C4-2B (cell line): ENCODE measurements at regions not wholly inside any gene's neighbourhood (a gene's known extent, or its start where the extent isn't known, plus 50 kb on each side); places are given as distances from the start of the nearest gene placed in this dataset.

Source experiments
- H3K27ac ChIP-seq: fragments of 450-650 bp; 2 replicates; pipeline ENCODE4 v1.5.1; 2017
- ZFX ChIP-seq: fragments of 450-650 bp; IDR thresholded peaks from 2 replicates; pipeline ENCODE4 v1.6.1; 2017
- TF ChIP-seq, protein P1 (sequence below): fragments of 450-650 bp; conservative IDR thresholded peaks from 2 replicates; pipeline ENCODE4 v1.5.1; 2017; ENCODE audit warnings: mild to moderate bottlenecking

DNA sequence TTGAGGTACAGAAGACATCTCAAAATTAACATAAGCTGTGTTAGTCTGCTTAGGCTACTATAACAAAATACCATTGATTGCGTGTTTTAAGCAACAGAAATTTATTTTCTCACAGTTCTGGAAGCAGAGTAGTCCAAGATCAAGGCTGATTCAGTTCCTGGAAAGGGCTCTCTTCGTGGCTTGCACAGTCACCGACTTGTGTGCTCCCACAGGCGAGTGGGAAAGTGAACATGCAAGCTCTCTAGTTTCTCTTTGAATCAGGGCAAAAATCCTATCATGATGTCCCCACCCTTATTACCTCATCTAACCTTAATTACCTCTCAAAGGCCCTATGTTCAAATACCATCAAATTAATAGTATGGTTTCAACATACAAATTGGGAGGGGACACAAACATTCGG, 505.9 kb downstream of the ZIC1 start:
- no peak overlapping the region for H3K27ac ChIP-seq
- TF ChIP-seq, protein P1, sequence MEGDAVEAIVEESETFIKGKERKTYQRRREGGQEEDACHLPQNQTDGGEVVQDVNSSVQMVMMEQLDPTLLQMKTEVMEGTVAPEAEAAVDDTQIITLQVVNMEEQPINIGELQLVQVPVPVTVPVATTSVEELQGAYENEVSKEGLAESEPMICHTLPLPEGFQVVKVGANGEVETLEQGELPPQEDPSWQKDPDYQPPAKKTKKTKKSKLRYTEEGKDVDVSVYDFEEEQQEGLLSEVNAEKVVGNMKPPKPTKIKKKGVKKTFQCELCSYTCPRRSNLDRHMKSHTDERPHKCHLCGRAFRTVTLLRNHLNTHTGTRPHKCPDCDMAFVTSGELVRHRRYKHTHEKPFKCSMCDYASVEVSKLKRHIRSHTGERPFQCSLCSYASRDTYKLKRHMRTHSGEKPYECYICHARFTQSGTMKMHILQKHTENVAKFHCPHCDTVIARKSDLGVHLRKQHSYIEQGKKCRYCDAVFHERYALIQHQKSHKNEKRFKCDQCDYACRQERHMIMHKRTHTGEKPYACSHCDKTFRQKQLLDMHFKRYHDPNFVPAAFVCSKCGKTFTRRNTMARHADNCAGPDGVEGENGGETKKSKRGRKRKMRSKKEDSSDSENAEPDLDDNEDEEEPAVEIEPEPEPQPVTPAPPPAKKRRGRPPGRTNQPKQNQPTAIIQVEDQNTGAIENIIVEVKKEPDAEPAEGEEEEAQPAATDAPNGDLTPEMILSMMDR: no peak
- no peak for TF ChIP-seq ZFX

DNA sequence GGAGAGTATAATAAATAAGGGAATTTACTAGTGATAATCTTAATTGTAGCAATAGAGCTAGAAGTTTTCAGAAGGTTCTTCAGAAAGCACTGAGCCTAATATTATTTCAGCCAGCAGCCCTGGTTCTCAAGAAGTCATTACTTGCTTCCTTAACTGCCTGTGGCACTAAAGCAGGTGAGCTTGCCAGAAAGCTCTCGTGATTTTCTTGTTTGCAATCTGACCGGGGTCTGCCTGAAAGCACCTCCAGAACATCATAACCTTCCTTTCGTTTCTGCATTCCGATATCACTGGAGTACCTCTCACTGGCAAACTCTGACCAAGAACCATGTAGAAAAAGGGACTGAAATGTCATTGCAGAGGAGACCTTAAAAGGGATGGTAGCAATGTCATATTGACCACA, 510.3 kb downstream of the ZIC1 start:
- H3K27ac ChIP-seq: no peak overlapping the region
- TF ChIP-seq, protein P1: no peak
- no peak for TF ChIP-seq ZFX

DNA sequence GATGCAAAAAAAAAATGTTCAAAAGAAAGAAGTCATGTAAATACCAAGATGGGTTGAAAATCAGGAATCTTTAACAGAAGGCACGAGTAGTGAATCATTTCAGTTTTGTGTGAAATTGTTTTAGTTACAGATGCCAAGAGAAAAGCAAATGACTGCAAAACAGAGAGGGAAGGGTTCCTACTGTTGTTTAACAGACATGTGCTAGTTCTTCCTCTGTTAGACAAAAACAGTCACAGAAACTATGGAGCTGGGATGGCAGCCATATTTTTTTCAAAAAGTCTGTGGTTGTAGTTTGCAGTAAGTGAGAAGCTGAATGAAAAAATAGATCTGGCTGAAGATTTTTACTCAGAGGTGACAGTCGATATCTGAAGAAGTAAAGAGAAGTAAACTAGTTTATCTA, 511.9 kb downstream of the ZIC1 start:
- TF ChIP-seq, protein P1: no peak
- TF ChIP-seq ZFX: no peak

DNA sequence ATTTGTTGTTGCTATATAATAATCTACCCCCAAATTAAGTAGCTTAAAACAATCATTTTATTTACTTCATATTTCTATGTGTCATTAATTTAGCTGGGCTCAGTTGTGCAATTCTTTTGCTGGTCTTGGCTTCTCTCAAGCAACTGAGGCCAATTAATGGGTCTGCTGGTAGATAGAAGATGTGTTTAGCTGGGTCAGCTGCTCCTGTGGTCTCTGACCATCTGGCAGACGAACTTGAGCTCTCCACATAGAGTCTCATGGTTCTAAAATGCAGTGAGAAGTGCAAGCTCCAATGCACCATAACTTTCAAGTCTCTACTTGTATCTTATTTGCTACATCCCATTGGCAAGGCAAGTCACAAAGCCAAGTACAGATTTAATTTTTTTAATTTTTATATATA, 515.6 kb downstream of the ZIC1 start:
- TF ChIP-seq, protein P1: no peak
- no peak for TF ChIP-seq ZFX
- H3K27ac ChIP-seq: no peak overlapping the region

More for the DNA sequence above, 511.9 kb downstream of the ZIC1 start:
- H3K27ac ChIP-seq: no peak overlapping the region

DNA sequence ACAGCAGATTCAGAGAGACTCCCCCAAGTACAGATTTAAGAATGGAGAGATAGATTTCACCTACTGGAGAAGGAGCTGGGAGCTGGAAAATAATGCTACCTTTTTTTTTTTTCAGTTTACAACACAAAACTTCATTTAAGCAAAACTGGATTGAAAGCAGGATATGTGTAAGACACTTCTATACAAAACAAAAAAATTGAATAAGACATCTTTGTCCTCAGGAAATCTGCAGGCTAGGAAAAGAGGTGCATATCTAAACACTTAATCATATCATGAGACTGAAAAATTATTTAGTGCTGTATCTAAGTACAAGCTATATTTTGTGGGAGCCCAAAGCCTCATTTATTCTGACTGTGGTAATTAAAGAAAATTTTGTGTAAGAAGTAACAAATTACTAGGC, 516.1 kb downstream of the ZIC1 start:
- no peak overlapping the region for H3K27ac ChIP-seq
- no peak for TF ChIP-seq ZFX
- TF ChIP-seq, protein P1: no peak

DNA sequence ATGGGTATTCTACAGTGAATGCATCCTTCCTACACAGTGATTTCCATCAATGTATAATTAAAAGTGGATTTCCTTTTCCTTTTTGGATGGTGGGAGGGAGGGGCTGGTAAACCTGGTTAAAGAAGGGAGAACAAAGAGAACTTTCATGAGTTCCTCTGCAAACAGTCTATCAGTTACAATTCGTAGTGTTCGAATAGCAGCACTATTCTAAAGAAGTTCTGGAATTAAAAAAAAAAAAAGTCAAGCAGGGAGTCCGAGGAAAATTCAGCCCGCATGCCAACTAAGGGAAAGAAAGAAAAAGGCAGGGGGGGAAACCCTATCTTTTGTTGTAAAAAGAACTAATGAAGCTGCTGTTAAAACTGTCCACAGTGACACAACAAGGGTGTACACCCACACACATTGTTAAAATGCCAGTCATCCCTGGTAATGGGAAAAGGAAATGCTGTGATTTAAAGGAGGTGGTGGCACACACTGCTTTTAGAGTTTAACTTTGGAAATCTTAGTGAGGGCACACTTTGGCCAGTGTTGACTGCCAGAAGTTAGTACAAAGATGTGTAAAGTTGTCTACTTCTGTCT, 521.2 kb downstream of the ZIC1 start:
- TF ChIP-seq, protein P1: no peak
- TF ChIP-seq ZFX: no peak
- H3K27ac ChIP-seq: no peak overlapping the region

DNA sequence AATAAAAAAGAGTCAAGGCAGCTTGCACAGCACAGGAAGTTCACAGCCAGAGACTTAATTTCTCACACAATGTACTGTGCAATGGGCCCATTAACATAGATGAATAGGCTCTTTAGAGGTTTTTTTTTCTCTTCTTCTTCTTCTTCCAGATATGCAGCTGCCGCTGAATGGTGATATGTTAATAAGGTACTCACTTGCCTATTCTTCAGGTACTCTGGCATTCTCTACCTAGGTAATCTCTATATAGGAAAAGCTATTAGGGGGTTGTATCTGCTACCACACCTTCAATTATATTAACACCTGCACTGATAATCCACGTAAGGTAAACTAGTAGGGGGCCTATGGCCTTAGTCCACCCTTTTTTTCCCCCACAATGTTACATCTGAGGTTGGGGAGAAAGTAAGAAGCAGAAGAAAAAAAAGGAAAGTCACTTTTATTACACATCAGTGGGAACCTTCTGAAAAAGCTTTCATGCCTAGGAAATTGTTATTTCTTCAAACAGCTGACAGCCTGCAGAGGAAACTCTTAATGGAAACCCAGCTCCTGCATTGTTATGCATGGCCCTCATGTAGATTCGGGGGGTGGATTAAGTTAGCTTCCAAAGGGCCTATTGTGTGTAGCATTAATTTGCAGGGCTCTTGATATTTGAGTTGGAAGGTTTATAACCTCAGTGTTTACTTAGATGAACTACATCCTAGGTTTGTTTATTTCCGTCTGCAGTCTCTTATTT, 525.5 kb downstream of the ZIC1 start:
- H3K27ac ChIP-seq: no peak overlapping the region
- TF ChIP-seq ZFX: no peak
- TF ChIP-seq, protein P1: no peak
